ENCODE measurements at regions not wholly inside any gene's neighbourhood (a gene's known extent, or its start where the extent isn't known, plus 50 kb on each side); places are given as distances from the start of the nearest gene placed in this dataset.

DNA sequence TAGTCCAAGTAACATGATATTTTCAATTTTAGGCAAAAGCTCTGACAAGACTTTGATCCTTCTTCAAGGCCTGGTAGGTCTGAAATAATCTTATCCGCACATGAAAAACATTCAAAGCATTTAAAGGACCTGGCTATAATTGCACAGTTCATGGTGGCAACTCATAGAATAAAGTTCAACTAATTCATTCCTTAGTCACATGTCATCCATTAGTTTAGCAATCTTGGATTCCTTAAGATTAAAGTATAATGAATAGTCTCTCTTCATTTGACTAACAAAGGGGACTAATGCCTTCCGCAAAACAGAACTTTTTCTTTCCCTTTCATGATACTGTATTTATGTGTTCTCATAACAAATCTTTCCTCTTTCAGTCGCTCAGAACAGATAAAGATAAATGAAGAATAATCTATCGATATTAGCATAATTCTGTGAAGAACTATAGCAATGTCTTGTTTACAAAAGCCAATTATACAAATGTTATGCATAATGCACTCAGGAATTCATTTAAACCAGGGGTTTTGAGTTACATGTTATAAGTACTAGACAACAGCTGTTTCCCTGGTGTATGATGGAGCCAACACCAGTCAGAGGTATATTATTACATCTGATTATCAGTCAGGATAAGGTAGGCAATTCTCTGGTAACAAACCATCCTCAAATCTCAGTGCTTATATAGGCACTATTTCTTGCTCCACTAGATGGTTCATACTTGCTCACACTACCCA is 172.5 kb downstream of the POTEB3 start:
- 0 out of 2 replicates have a peak, but pooled peaks cover 4% of the 10 kb centered on the region for H3K27me3 ChIP-seq (ENCODE audit: insufficient read depth)
- TF ChIP-seq, protein P1, sequence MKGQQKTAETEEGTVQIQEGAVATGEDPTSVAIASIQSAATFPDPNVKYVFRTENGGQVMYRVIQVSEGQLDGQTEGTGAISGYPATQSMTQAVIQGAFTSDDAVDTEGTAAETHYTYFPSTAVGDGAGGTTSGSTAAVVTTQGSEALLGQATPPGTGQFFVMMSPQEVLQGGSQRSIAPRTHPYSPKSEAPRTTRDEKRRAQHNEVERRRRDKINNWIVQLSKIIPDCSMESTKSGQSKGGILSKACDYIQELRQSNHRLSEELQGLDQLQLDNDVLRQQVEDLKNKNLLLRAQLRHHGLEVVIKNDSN (IDR thresholded peaks at IDR 0.05; ENCODE audit: borderline replicate concordance, low read depth) = no peak
- no peak for TF ChIP-seq FOXJ3 (CRISPR knock-in tag; IDR thresholded peaks at IDR 0.05)
- TF ChIP-seq NRF1 (IDR thresholded peaks at IDR 0.05; ENCODE audit: low read depth, low read length) = no peak
- TF ChIP-seq YY1 (IDR thresholded peaks at IDR 0.05; ENCODE audit: low read depth) = no peak
- no peak for TF ChIP-seq RFX5 (IDR thresholded peaks at IDR 0.05; ENCODE audit: low read length)
- TF ChIP-seq TAF1 (IDR thresholded peaks at IDR 0.05; ENCODE audit: borderline replicate concordance, low read depth, low read length) = no peak
- no peak for TF ChIP-seq NFIC (IDR thresholded peaks at IDR 0.05; ENCODE audit: borderline replicate concordance)
- TF ChIP-seq FOXM1 (IDR thresholded peaks at IDR 0.05; ENCODE audit: low read depth) = no peak
- no peak for TF ChIP-seq CHD2 (IDR thresholded peaks at IDR 0.05; ENCODE audit: low read length, partially characterized antibody)
- no peak for TF ChIP-seq JUND (IDR thresholded peaks at IDR 0.05)
- TF ChIP-seq, protein P2, sequence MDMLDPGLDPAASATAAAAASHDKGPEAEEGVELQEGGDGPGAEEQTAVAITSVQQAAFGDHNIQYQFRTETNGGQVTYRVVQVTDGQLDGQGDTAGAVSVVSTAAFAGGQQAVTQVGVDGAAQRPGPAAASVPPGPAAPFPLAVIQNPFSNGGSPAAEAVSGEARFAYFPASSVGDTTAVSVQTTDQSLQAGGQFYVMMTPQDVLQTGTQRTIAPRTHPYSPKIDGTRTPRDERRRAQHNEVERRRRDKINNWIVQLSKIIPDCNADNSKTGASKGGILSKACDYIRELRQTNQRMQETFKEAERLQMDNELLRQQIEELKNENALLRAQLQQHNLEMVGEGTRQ (IDR thresholded peaks at IDR 0.05; ENCODE audit: borderline replicate concordance, low read depth, low read length) = no peak
- no peak for TF ChIP-seq POLR2AphosphoS5 (IDR thresholded peaks at IDR 0.05; ENCODE audit: low read depth, low read length)
- TF ChIP-seq SMC3 (IDR thresholded peaks at IDR 0.05; ENCODE audit: low read depth, low read length) = no peak
- TF ChIP-seq ELF1 (IDR thresholded peaks at IDR 0.05) = no peak
- TF ChIP-seq MEF2A (IDR thresholded peaks at IDR 0.05; ENCODE audit: borderline replicate concordance, low read depth) = no peak
- no peak for TF ChIP-seq RXRA (IDR thresholded peaks at IDR 0.05; ENCODE audit: borderline replicate concordance, low read depth)
- TF ChIP-seq FOSL2 (IDR thresholded peaks at IDR 0.05; ENCODE audit: borderline replicate concordance, low read depth) = no peak
- TF ChIP-seq TCF12 (IDR thresholded peaks at IDR 0.05) = no peak
- TF ChIP-seq RCOR1 (IDR thresholded peaks at IDR 0.05; ENCODE audit: low read length) = no peak
- H3K9me2 ChIP-seq = no peaks in the 10 kb centered on the region
- no peak for DNase-seq
- CTCF ChIA-PET = no interaction called here
- no peaks in the 10 kb centered on the region for H3K36me3 ChIP-seq (replicated peaks in 1 of 2; ENCODE audit: control insufficient read depth in 1 of 2, insufficient read depth in 2 of 2, low read length in 1 of 2)
- H3K9me3 ChIP-seq = no peaks in the 10 kb centered on the region
- H3F3A ChIP-seq (replicated peaks; ENCODE audit: insufficient read depth) = peaks cover 8% of the 10 kb centered on the region
- no peak overlapping the region for H3K27ac ChIP-seq (ENCODE audit: low read depth in 2 of 2, low read length in 1 of 2)
- no peak overlapping the region for H3K4me3 ChIP-seq (ENCODE audit: low read depth in 2 of 2, low read length in 1 of 2)
- 29% methylated on average over 4 of the region's 4 CpGs for WGBS (ENCODE audit: low lambda C conversion rate)
- POLR2A ChIA-PET = no interaction called here
- H3K79me2 ChIP-seq (ENCODE audit: insufficient read depth) = no peaks in the 10 kb centered on the region
- no peak overlapping the region for H3K9ac ChIP-seq
- no peak overlapping the region for H2AFZ ChIP-seq (ENCODE audit: low read depth)
- no peak overlapping the region for H3K4me2 ChIP-seq
- H4K20me1 ChIP-seq (ENCODE audit: insufficient read depth) = no peaks in the 10 kb centered on the region
- 0 out of 4 replicates have a peak, but pooled peaks cover 0 to 8% of the 10 kb centered on the region in 2 experiments for H3K4me1 ChIP-seq (ENCODE audit: control insufficient read depth in 1 of 2, insufficient read depth in 2 of 2, low read depth in 1 of 2, low read length in 1 of 2)

DNA sequence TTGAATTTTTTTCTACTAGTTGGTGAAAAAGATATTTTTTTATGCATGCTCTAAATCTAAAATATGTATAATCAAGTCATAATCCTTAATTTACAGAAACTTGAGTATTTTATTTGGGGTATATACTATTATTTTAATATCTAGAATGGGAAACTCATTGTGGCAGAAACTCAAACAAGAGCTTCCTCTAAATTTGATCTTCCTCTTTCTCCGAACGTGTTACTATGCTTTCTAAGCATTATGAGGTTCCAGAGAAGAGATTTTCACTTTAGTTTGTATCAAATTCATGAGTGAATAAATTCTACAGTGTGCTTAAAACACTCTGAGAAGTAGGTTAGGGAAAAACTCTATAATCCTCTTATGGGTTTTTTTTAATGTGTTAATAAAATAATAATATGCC is 173.1 kb downstream of the POTEB3 start:
- 0% methylated on average over 2 of the region's 2 CpGs for WGBS (ENCODE audit: low lambda C conversion rate)
- CTCF ChIA-PET = no interaction called here
- Histone ChIP-seq H4K20me1 (ENCODE audit: insufficient read depth) (no peaks in the 10 kb centered on the region), H3K4me2 (no peak overlapping the region), H3K9ac (no peak overlapping the region), H2AFZ (ENCODE audit: low read depth) (no peak overlapping the region), H3F3A (replicated peaks; ENCODE audit: insufficient read depth) (peaks cover 4% of the 10 kb centered on the region), H3K36me3 (replicated peaks in 1 of 2; ENCODE audit: control insufficient read depth in 1 of 2, insufficient read depth in 2 of 2, low read length in 1 of 2) (no peaks in the 10 kb centered on the region), H3K27ac (ENCODE audit: low read depth in 2 of 2, low read length in 1 of 2) (no peak overlapping the region), H3K4me1 (ENCODE audit: control insufficient read depth in 1 of 2, insufficient read depth in 2 of 2, low read depth in 1 of 2, low read length in 1 of 2) (0 out of 4 replicates have a peak, but pooled peaks cover 0 to 7% of the 10 kb centered on the region in 2 experiments), H3K9me3 (no peaks in the 10 kb centered on the region), H3K27me3 (ENCODE audit: insufficient read depth) (0 out of 2 replicates have a peak, but pooled peaks cover 7% of the 10 kb centered on the region), H3K4me3 (ENCODE audit: low read depth in 2 of 2, low read length in 1 of 2) (no peak overlapping the region), H3K79me2 (ENCODE audit: insufficient read depth) (no peaks in the 10 kb centered on the region), H3K9me2 (no peaks in the 10 kb centered on the region)
- no peak for DNase-seq
- POLR2A ChIA-PET = no interaction called here
- TF ChIP-seq, protein P1 (IDR thresholded peaks at IDR 0.05; ENCODE audit: borderline replicate concordance, low read depth) = no peak
- TF ChIP-seq NFIC (IDR thresholded peaks at IDR 0.05; ENCODE audit: borderline replicate concordance) (no peak), TEAD4 (IDR thresholded peaks at IDR 0.05; ENCODE audit: borderline replicate concordance, insufficient read depth) (no peak), SMC3 (IDR thresholded peaks at IDR 0.05; ENCODE audit: low read depth, low read length) (no peak), RFX5 (IDR thresholded peaks at IDR 0.05; ENCODE audit: low read length) (no peak), RXRA (IDR thresholded peaks at IDR 0.05; ENCODE audit: borderline replicate concordance, low read depth) (no peak), RAD21 (IDR thresholded peaks at IDR 0.05; ENCODE audit: low read length) (no peak), EP300 (IDR thresholded peaks at IDR 0.05; ENCODE audit: borderline replicate concordance in 1 of 2, low read depth in 1 of 2, low read length in 1 of 2) (no peak), MEF2A (IDR thresholded peaks at IDR 0.05; ENCODE audit: borderline replicate concordance, low read depth) (no peak)
- TF ChIP-seq, protein P3, sequence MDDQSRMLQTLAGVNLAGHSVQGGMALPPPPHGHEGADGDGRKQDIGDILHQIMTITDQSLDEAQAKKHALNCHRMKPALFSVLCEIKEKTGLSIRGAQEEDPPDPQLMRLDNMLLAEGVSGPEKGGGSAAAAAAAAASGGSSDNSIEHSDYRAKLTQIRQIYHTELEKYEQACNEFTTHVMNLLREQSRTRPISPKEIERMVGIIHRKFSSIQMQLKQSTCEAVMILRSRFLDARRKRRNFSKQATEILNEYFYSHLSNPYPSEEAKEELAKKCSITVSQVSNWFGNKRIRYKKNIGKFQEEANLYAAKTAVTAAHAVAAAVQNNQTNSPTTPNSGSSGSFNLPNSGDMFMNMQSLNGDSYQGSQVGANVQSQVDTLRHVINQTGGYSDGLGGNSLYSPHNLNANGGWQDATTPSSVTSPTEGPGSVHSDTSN (IDR thresholded peaks at IDR 0.05) = no peak
- TF ChIP-seq, protein P4, sequence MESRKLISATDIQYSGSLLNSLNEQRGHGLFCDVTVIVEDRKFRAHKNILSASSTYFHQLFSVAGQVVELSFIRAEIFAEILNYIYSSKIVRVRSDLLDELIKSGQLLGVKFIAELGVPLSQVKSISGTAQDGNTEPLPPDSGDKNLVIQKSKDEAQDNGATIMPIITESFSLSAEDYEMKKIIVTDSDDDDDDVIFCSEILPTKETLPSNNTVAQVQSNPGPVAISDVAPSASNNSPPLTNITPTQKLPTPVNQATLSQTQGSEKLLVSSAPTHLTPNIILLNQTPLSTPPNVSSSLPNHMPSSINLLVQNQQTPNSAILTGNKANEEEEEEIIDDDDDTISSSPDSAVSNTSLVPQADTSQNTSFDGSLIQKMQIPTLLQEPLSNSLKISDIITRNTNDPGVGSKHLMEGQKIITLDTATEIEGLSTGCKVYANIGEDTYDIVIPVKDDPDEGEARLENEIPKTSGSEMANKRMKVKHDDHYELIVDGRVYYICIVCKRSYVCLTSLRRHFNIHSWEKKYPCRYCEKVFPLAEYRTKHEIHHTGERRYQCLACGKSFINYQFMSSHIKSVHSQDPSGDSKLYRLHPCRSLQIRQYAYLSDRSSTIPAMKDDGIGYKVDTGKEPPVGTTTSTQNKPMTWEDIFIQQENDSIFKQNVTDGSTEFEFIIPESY (IDR thresholded peaks at IDR 0.05; ENCODE audit: borderline replicate concordance, low read depth) = no peak
